ENCODE measurements at regions not wholly inside any gene's neighbourhood (a gene's known extent, or its start where the extent isn't known, plus 50 kb on each side); places are given as distances from the start of the nearest gene placed in this dataset.

DNA sequence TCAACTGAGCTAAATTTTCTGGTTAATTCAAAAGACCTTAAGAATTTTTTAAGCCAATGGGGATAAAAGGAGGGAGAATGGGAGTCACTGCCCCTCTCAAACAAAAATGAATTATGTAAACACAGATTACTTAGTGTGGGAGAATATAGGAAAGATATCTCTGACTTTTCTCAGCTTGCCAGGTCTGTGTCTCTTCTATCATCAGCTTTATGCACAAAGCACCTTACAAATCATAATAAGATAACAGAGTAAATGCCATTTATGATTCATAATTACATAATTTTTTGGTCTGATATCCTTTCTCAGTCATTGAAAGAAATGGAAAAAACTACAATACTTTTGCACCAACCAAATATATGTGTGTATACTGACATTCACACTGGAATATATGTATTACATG is 604.6 kb upstream of the FAM241A start:
- TF ChIP-seq CTCF (conservative IDR thresholded peaks at IDR 0.05; ENCODE audit: low read length) (no peak), EZH2phosphoT487 (IDR thresholded peaks at IDR 0.05; ENCODE audit: borderline replicate concordance, low read depth, low read length) (no peak)

Measured in OCI-LY7 (cell line).